Parathyroid adenoma (tissue), 2 donors: ENCODE measurements at regions not wholly inside any gene's neighbourhood (a gene's known extent, or its start where the extent isn't known, plus 50 kb on each side); places are given as distances from the start of the nearest gene placed in this dataset.
"Not testable (repeated sequence)": the region's sequence is repeated elsewhere in the genome, so short reads cannot be mapped to it uniquely, and the experiment has no call there.

Experiments
- H2AFZ ChIP-seq: fragments of 300-600 bp; sonication (generic); one replicate; pipeline ENCODE4 v1.7.0; 2017; ENCODE audit warnings: antibody characterized with exemption, mild to moderate bottlenecking
- H3K27ac ChIP-seq: fragments of 300-600 bp; sonication (generic); one replicate; pipeline ENCODE4 v1.7.0; 2017
- H3K27me3 ChIP-seq: fragments of 300-600 bp; sonication (generic); one replicate; pipeline ENCODE4 v1.7.0; 2017; ENCODE audit warnings: low read length; ENCODE audit not compliant: control insufficient read depth, insufficient read depth
- H3K36me3 ChIP-seq: fragments of 300-600 bp; sonication (generic); one replicate; pipeline ENCODE4 v1.7.0; 2017; ENCODE audit warnings: low read length; ENCODE audit not compliant: control insufficient read depth, insufficient read depth
- H3K4me1 ChIP-seq: fragments of 300-600 bp; sonication (generic); one replicate; pipeline ENCODE4 v1.7.0; 2017; ENCODE audit warnings: control low read depth
- H3K4me2 ChIP-seq: fragments of 300-600 bp; sonication (generic); one replicate; pipeline ENCODE4 v1.7.0; 2017; ENCODE audit warnings: low read length
- H3K4me3 ChIP-seq: fragments of 300-600 bp; sonication (generic); one replicate; pipeline ENCODE4 v1.7.0; 2017; ENCODE audit warnings: low read depth, low read length
- H3K79me2 ChIP-seq: fragments of 300-600 bp; sonication (generic); one replicate; pipeline ENCODE4 v1.7.0; 2017; ENCODE audit warnings: control low read depth
- H3K9ac ChIP-seq: fragments of 300-600 bp; sonication (generic); one replicate; pipeline ENCODE4 v1.7.0; 2017; ENCODE audit warnings: mild to moderate bottlenecking
- H3K9me3 ChIP-seq: fragments of 300-600 bp; sonication (generic); one replicate; pipeline ENCODE4 v1.7.0; 2017; ENCODE audit warnings: low read length; ENCODE audit not compliant: control insufficient read depth
- CTCF ChIP-seq: fragments of 300-600 bp; sonication (generic); IDR thresholded peaks from one replicate; pipeline ENCODE4 v1.7.0; 2017; ENCODE audit warnings: antibody characterized with exemption, mild to moderate bottlenecking
- donor health status: primary hyperparathyroidism.

- Histone ChIP-seq H3K27ac (no peak overlapping the region), H3K79me2 (no peaks in the 10 kb centered on the region)
Measured at GRCh38 chrX:120735966-120736365, 106.1 kb upstream of the C1GALT1C1 start.

GRCh38 chrX:120732879-120733278, 103.0 kb upstream of the C1GALT1C1 start:
- Histone ChIP-seq H2AFZ (no peak overlapping the region), H3K4me3 (no peak overlapping the region), H3K4me2 (no peak overlapping the region), H3K4me1 (no peaks in the 10 kb centered on the region), H3K27me3 (no peaks in the 10 kb centered on the region), H3K9ac (no peak overlapping the region), H3K9me3 (no peaks in the 10 kb centered on the region), H3K27ac (no peak overlapping the region), H3K79me2 (no peaks in the 10 kb centered on the region), H3K36me3 (no peaks in the 10 kb centered on the region)
- TF ChIP-seq CTCF, result no peak

More at GRCh38 chrX:120735966-120736365, 106.1 kb upstream of the C1GALT1C1 start:
- H3K27me3 ChIP-seq, result no peaks in the 10 kb centered on the region
- no peaks in the 10 kb centered on the region for H3K9me3 ChIP-seq
- TF ChIP-seq CTCF, result no peak
- no peak overlapping the region for H3K4me3 ChIP-seq
- no peak overlapping the region for H2AFZ ChIP-seq
- no peak overlapping the region for H3K9ac ChIP-seq
- no peaks in the 10 kb centered on the region for H3K36me3 ChIP-seq
- no peaks in the 10 kb centered on the region for H3K4me1 ChIP-seq
- no peak overlapping the region for H3K4me2 ChIP-seq

DNA sequence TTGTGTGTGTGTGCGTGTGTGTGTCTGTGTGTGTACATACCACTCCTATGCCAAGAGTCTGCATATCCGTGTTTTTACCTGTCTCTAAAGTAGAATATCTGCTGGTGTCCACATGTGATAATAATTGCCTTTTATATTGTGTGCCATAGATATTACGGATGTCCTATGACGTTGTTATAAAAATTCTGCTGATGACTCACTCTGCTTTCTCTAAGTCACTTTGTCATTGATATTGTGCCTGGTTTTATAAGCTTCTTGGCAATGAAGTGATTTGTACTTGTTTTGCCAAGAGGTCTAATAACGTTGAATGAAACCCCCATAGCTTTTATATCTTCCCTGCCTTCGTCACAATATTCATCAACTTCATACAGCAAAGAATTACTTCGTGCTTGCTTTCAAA, 102.6 kb upstream of the C1GALT1C1 start:
- no peaks in the 10 kb centered on the region for H3K9me3 ChIP-seq
- H3K36me3 ChIP-seq, result no peaks in the 10 kb centered on the region
- TF ChIP-seq CTCF, result no peak
- no peaks in the 10 kb centered on the region for H3K79me2 ChIP-seq
- no peak overlapping the region for H3K27ac ChIP-seq
- no peak overlapping the region for H3K9ac ChIP-seq
- H3K4me3 ChIP-seq, result no peak overlapping the region
- H2AFZ ChIP-seq, result no peak overlapping the region
- H3K27me3 ChIP-seq, result no peaks in the 10 kb centered on the region
- no peak overlapping the region for H3K4me2 ChIP-seq
- no peaks in the 10 kb centered on the region for H3K4me1 ChIP-seq

- H3K9ac ChIP-seq, result no peak overlapping the region
- no peak overlapping the region for H2AFZ ChIP-seq
- no peaks in the 10 kb centered on the region for H3K9me3 ChIP-seq
- H3K79me2 ChIP-seq, result no peaks in the 10 kb centered on the region
- no peaks in the 10 kb centered on the region for H3K4me1 ChIP-seq
- H3K4me3 ChIP-seq, result no peak overlapping the region
- no peak overlapping the region for H3K27ac ChIP-seq
- no peaks in the 10 kb centered on the region for H3K36me3 ChIP-seq
- no peaks in the 10 kb centered on the region for H3K27me3 ChIP-seq
- no peak overlapping the region for H3K4me2 ChIP-seq
- TF ChIP-seq CTCF, result no peak
Measured at GRCh38 chrX:120731386-120731785, 101.5 kb upstream of the C1GALT1C1 start.

DNA sequence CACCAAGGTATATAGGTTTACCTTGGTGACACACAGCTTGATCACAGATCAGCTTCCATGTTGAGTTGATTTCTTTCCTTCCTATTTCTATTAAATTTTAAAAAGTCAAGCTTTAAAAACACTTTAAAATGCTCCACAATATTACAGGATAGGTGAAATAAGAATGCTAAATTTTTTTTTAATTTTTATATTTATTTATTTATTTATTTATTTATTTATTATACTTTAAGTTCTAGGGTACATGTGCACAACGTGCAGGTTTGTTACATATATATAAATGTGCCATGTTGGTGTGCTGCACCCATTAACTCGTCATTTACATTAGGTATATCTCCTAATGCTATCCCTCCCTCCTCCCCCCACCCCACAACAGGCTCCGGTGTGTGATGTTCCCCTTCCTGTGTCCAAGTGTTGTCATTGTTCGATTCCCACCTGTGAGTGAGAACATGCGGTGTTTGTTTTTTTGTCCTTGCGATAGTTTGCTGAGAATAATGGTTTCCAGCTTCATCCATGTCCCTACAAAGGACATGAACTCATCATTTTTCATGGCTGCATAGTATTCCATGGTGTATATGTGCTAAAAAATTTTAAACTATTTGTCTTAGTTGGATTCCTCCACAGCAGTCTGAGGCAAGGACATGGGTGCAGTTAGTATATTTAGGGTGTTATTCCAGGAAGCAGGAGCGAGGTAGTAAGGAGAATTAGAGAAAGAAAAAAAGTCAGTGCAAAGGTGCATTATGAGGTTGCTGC, 99.8 kb upstream of the C1GALT1C1 start:
- H3K9ac ChIP-seq, H2AFZ ChIP-seq, H3K4me3 ChIP-seq, H3K4me2 ChIP-seq, H3K9me3 ChIP-seq, H3K27ac ChIP-seq, H3K27me3 ChIP-seq, H3K36me3 ChIP-seq, H3K79me2 ChIP-seq, H3K4me1 ChIP-seq: not testable (repeated sequence)
